GM13976 (cell line): ENCODE measurements at regions not wholly inside any gene's neighbourhood (a gene's known extent, or its start where the extent isn't known, plus 50 kb on each side); places are given as distances from the start of the nearest gene placed in this dataset.

Experiments used
- DNase-seq: peaks from one replicate; pipeline ENCODE4 v3.0.0; 2012; ENCODE audit warnings: low spot score
- in situ Hi-C: fragments of 300-500 bp; cut with MboI; formaldehyde crosslinking; loops from one replicate; pipeline ENCODE4 v1.12.0; 2022; ENCODE audit warnings: low sequenced_read_pairs, mixed read lengths, inconsistent platforms; ENCODE audit not compliant: unreplicated experiment
- TF ChIP-seq, protein P1 (sequence below): IDR thresholded peaks from 2 replicates; pipeline ENCODE4 v1.5.1; 2012; ENCODE audit warnings: borderline replicate concordance, mild to moderate bottlenecking; ENCODE audit not compliant: insufficient read depth; ENCODE audit errors: extremely low read depth, missing control alignments, control extremely low read depth

DNA sequence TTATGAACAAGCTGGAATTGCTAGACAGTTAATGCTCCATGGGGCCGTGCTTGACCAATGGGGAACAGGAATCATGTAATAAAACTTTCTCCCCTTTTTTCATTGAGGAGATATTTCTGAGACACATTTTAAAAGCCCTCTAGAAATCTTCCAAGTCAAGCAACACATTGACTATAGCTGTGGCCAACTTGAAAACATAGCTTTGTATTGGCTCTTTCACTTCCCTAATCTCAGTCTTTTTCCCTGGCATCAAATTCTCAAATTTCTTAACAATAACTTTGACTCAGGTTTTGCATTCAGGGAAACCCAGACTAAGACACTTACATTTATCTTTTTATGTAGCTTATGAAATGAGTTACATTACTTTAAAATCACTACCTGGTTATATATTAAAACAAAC lies 947.1 kb upstream of the MBL2 start:
- DNase-seq: no peak
- TF ChIP-seq, protein P1, sequence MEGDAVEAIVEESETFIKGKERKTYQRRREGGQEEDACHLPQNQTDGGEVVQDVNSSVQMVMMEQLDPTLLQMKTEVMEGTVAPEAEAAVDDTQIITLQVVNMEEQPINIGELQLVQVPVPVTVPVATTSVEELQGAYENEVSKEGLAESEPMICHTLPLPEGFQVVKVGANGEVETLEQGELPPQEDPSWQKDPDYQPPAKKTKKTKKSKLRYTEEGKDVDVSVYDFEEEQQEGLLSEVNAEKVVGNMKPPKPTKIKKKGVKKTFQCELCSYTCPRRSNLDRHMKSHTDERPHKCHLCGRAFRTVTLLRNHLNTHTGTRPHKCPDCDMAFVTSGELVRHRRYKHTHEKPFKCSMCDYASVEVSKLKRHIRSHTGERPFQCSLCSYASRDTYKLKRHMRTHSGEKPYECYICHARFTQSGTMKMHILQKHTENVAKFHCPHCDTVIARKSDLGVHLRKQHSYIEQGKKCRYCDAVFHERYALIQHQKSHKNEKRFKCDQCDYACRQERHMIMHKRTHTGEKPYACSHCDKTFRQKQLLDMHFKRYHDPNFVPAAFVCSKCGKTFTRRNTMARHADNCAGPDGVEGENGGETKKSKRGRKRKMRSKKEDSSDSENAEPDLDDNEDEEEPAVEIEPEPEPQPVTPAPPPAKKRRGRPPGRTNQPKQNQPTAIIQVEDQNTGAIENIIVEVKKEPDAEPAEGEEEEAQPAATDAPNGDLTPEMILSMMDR: no peak
- in situ Hi-C loops: no loop called here

DNA sequence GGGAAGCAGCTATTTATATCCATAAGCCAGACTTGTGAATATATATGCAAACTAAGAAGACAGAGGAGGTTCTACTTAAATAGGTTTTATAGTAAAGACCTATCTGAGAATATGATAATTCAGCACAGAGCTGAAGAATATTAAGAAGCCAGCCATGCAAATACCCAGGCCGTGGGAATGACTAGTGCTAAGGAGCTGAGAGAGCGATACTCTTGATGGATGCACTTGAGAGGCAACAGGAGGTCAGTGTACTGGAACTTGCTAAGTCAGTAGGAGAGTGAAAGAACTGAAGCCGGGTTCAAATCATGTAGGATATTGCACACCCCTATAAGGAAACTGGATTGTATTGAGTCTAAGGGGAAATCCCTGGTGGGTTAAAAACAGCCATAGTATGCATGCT lies 943.6 kb upstream of the MBL2 start:
- TF ChIP-seq, protein P1: no peak
- DNase-seq: no peak
- in situ Hi-C loops: no loop called here

DNA sequence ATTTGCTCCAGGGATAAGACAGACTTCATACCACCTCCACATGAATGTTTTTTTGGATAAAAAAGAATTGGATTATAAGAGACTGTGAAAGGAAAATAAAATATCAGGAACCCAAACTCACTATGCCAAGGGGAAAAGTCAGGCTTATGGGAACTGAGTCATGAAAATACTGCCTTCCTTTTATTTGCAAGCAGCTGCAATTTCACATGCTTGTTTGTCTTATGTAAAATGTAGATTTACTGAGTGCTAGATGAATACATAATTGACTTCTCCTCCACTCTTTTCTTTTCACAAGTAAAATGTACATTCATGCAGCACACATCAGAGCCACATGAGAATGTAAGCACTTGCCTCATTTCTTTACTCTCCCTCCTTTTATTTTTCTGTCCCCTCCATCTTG lies 940.8 kb upstream of the MBL2 start:
- TF ChIP-seq, protein P1: no peak
- in situ Hi-C loops: no loop called here
- no peak for DNase-seq

DNA sequence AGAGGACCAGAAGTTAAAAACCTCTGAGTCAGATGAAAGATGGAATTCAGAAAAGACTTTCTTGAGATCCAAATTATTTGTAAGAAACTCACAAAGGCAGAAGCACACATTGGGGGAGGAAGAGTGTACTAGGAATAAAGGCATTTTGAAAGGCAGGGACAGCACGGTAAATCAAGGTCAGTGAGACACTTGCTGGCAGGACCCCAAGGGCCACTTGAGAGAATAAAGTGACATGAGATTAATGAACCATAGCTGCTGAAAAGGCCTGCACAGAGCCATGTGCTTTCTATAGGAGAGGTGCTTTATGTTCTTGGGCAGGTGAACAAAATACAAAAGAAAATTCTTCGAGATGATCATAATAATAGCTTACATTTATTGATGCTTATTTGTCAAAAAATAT lies 929.9 kb upstream of the MBL2 start:
- DNase-seq: no peak
- TF ChIP-seq, protein P1: no peak
- in situ Hi-C loops: no loop called here

DNA sequence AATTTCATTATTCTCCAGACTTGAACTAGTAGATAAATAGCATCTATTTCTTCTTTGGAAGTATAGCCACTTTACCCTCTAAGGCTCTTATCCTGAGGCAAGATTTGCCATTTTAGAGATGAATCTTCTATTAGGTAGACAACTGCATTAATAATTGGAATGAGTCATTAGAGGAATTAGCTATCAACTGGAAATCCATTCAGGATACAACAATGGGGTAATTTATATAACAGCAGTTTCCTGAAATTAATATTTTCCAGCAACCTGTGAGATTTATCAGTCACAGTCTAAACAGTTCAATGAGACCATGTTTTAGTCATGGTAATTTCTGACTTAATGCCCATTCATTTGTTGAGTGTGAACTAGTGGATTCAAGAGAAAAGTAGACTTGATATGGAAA lies 928.6 kb upstream of the MBL2 start:
- DNase-seq: no peak
- in situ Hi-C loops: no loop called here
- TF ChIP-seq, protein P1: no peak

DNA sequence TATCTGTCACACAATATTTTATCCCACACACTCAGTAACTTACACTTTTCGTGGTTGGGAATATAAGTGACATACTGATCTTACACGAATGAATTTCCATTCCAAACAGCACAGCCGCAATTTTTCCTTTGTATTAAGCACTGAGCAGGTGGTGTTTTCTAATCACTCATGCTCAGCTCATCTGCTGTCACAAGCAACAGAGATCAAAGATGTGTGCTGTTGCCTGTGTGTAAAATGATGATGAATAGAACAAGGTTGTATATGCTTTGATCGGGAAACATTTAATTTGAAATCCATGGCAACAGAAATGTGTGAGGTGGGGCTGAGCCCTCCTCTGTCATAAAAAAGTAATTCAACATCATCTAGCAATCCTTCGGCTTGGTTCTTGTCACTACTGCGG lies 927.7 kb upstream of the MBL2 start:
- no peak for DNase-seq
- in situ Hi-C loops: no loop called here
- TF ChIP-seq, protein P1: no peak

DNA sequence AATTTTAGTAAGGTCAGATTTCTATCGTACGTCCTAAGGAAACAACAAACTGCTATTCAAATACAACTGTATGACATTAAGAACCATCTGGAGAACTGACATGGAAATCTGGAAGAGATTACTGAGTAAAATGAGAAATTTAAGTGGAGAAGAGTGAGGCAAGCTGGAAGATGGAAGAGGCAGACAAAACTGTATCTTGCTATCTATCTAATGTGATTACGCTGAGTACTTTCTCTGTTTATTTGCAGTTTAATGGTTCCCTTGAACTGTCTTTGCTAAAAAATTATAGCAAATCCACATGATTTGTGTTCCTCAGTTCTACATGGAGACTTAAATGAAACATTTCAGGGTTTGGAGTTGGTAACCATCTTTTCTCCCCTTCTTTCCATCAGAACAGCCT lies 927.1 kb upstream of the MBL2 start:
- in situ Hi-C loops: no loop called here
- DNase-seq: no peak
- TF ChIP-seq, protein P1: no peak
